ENCODE measurements at regions not wholly inside any gene's neighbourhood (a gene's known extent, or its start where the extent isn't known, plus 50 kb on each side); places are given as distances from the start of the nearest gene placed in this dataset.

DNA sequence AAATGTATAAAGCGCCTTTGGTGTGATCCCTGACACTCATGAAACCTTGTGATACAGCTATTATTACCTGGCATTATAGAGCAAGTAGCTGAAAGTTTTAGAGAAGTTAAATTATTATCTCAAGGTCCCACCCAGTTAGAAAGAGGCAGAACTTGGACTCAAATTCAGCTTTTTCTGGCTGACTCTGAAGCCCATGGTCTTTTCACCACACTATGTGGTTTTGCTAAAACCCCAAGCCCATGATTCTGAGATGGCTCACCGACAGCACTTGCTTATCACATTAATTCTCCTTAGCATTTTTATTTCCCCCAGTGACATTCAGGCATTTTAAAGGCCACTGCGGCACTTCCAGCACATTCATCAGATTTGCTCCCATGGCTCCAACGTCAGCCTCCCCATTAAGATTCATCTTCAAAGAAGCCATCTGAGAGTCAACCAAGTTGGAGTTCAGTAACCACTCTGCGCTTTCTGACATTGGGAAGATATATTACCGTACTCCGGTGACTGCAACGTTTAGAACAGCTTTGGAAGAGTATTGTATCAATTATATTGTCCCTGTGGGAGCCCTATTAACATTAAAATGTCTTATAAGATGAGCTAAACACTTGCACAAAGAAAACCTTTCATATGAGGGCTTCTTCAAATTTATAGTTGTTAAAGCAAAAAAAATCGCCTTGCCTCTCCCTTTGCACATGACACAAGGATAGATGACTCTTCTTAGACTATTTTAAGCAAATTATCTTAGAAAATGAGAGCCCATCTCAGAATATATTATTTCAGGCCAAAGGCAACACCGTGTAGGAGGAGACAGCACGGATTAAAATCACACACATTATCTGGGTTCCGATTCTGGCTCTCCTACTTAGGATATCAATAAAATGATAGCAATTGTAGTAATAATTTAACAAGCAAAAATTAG is 638.1 kb downstream of the ACTL7B start:
- H3K27ac ChIP-seq: no peak overlapping the region
- TF ChIP-seq, protein P1, sequence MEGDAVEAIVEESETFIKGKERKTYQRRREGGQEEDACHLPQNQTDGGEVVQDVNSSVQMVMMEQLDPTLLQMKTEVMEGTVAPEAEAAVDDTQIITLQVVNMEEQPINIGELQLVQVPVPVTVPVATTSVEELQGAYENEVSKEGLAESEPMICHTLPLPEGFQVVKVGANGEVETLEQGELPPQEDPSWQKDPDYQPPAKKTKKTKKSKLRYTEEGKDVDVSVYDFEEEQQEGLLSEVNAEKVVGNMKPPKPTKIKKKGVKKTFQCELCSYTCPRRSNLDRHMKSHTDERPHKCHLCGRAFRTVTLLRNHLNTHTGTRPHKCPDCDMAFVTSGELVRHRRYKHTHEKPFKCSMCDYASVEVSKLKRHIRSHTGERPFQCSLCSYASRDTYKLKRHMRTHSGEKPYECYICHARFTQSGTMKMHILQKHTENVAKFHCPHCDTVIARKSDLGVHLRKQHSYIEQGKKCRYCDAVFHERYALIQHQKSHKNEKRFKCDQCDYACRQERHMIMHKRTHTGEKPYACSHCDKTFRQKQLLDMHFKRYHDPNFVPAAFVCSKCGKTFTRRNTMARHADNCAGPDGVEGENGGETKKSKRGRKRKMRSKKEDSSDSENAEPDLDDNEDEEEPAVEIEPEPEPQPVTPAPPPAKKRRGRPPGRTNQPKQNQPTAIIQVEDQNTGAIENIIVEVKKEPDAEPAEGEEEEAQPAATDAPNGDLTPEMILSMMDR (IDR thresholded peaks at IDR 0.05): no peak
- TF ChIP-seq ZFX (IDR thresholded peaks at IDR 0.05; ENCODE audit: borderline replicate concordance): no peak

DNA sequence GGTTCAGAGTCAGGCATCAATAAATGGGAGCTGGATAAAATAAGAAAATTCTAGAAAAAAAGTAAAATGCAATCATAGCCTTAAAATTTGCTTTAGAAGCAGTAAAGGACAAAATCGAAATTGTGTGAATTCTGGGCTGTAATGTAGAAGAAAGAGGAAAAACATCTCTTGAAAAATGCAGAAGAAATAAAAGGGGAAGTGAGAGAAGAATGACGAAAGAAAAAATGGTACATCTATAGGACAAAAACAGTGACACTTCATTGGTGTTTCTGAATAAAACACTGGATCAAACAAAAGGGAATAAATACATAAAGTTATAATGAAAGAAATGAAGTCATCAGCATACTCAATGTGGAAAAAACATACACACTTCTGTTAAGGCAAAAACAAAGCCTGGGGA is 642.3 kb downstream of the ACTL7B start:
- no peak overlapping the region for H3K27ac ChIP-seq
- TF ChIP-seq, protein P1 (IDR thresholded peaks at IDR 0.05): no peak
- TF ChIP-seq ZFX (IDR thresholded peaks at IDR 0.05; ENCODE audit: borderline replicate concordance): no peak

DNA sequence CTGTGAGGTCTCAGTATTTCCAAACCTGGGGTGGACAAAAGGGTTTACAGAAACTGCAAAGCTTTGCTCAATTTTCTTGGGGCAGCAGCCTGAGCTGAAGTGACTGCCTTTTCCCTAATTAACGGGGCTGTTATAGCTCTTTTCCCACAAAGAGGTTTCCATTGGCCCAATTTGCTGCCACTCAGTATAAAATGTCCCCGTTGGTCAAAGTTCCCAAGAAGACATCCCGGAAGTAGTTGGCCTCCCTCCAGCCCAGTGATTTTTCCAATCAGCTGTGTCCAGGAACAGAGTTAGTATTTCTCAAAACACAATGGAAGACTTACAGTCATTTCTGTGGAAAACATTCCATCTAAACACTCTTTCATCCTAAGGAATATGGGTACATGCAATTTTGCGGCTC is 643.6 kb downstream of the ACTL7B start:
- TF ChIP-seq, protein P1 (IDR thresholded peaks at IDR 0.05): no peak
- TF ChIP-seq ZFX (IDR thresholded peaks at IDR 0.05; ENCODE audit: borderline replicate concordance): no peak
- H3K27ac ChIP-seq: no peak overlapping the region

DNA sequence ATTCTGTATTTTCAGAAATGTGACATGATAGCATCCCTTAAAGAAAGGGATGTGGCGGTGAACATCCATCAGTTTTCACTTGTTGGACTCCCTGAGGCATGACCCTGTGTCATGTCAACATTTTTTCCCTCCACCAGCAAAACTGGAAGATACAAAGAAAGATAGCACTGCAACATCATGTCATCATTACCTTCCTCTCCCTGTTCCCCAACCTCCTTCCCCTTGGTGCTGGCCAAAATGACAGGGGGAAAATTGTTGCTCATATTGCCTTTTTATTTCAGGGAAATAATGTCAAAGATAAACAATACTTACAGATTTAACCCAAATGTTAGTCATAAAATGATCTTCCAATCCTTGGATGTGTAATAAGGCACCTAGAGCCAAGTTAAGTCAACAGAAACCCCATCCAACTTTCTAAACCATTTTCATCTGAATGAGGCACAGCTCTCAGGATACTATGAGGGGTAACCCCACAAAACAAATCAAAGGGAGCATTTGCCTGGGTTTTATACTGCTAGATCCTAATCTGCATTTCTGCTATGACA is 644.3 kb downstream of the ACTL7B start:
- TF ChIP-seq, protein P1 (IDR thresholded peaks at IDR 0.05): no peak
- TF ChIP-seq ZFX (IDR thresholded peaks at IDR 0.05; ENCODE audit: borderline replicate concordance): no peak

DNA sequence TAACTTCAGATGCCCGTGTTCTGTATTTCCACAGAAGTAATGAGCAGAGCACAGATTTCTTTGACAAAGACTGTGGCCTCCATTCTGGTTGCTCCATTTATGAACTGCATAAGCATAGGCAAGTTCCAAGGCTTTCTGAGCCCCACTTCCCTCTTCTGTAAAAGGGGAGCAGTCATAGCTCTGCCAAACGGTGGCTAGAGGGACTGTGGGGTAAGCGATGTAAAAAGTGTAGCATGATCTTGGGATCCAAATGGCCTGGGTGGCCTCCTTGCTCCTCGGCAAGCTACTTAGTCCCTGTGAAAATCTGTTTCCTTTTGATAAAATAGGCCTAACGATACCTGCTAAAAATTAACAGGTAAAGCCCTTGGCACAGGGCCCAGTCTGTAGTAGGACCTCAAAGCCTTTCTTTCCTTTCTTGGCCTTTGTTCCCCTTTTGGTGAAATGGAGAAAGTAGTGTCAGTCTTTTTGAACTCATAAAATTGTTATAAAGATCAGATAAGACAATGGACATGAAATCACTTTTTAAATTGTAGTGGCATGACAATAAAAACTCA is 646.6 kb downstream of the ACTL7B start:
- TF ChIP-seq ZFX (IDR thresholded peaks at IDR 0.05; ENCODE audit: borderline replicate concordance): no peak
- TF ChIP-seq, protein P1 (IDR thresholded peaks at IDR 0.05): no peak

More for the DNA sequence above, 644.3 kb downstream of the ACTL7B start:
- no peak overlapping the region for H3K27ac ChIP-seq

DNA sequence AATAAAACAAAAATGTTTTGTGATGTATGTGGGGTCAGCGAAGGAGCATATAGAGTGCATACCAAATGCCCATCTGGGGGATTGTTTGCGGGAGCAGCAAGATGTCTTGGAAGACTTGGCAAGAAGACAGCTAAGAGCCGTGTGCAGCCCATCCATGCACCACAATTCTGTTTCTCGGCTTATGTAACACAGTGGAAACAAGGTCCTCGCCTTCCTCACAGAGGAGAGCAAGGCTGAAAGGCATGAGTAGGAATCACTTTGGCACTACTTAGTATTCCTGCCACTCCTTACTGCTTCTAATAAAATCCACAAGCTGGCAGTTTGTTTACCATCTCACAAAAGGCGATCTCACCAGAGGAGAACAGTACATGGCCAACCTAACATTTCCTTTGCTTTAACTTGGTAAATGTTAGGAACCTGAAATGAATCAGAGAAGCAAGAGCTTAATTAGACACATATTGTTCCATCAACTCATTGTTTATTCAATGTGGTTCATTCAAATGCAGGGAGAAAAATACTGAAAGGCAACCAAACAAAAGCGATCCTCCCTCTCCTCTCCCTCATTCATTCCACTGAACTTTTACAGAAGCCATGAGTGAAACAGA is 648.1 kb downstream of the ACTL7B start:
- TF ChIP-seq, protein P1 (IDR thresholded peaks at IDR 0.05): no peak
- no peak for TF ChIP-seq ZFX (IDR thresholded peaks at IDR 0.05; ENCODE audit: borderline replicate concordance)
- H3K27ac ChIP-seq: no peak overlapping the region

More for the DNA sequence above, 646.6 kb downstream of the ACTL7B start:
- H3K27ac ChIP-seq: no peak overlapping the region

Measured in 22Rv1 (cell line).